Non-pigmented ciliary epithelial cell (primary cell): ENCODE measurements at regions not wholly inside any gene's neighbourhood (a gene's known extent, or its start where the extent isn't known, plus 50 kb on each side); places are given as distances from the start of the nearest gene placed in this dataset.

Experiments
- DNase-seq: peaks from one replicate; pipeline ENCODE4 v3.0.0-alpha.2; 2010; ENCODE audit warnings: low read depth

DNA sequence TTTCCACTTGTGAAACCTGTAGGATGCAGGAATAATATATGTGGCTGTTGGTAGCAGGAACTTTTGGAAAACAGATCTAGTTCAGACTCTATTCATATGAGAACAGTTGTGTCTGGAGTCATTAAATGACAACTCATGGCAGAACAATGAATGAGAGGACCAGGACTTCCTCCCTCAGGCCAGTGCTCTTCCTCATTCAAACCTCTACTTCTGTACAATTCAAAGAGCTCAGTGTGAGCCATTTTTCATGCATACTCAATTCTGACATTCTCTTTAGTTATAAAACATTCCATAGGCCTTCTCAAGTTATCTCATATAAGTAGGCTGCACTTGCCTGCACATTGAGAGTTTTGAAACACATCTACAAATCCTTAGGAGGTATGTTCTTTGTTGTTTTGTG, 1526.6 kb upstream of the FLRT2 start:
- DNase-seq, result no peak

DNA sequence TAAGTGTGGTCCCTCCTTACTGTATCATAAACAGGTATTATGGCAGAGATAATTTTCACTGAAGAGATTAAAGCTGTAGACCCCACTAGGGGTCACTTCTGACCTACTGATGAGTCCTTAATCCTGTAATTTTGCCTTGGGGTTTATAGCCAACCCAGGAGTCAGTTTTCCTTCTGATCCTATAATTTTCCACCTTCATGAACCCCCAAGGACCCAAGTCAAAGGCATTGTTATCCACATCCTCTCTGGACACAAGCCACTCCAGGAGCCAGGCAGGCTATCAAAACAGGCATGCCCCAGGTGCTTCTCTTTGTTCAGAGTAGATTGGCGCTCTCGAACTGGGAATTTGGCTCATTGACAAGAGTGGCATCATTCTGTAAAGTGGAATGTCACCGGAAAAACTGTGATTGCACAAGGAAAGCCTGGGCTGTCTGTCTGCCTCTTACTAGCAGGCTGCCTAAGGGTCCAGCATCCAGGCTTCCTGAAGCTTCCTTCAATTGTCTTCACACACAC, 1523.2 kb upstream of the FLRT2 start:
- no peak for DNase-seq

DNA sequence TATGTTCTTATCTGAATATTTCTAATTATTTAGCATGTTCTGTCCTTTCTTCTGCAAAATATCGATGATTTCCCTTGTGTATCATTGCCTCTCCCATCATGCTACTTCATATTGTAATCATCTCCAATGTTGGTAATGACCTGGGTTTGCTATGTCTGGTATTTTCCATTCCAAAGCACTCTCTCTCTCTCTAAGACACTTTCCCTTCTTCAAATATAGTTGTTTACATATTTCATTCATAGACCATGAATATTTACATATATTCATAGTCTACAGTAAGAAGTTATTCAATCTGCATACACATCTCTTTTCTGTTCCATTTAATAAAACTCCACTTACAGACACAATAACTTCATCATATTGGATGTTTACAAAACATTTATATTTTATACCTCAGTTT, 1516.5 kb upstream of the FLRT2 start:
- DNase-seq, result no peak

DNA sequence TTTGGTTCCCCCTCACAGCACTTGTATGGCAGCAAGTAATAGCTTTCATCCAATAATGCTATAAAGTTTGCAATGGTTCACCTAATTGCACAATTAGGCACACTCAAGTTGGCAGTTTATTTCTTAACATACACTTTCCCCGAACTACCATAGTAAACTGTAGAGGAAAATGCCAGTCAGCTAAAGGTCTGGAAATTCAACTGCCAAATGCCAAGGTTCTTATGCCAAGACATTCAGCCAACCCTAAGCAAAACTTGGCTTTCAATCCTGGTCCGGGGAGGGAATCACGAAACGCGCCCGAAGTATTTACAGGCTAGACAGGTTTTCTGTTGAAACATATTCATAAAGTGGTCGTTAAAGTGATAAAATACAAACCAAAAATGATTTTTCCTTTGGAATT, 1512.4 kb upstream of the FLRT2 start:
- DNase-seq, result no peak

DNA sequence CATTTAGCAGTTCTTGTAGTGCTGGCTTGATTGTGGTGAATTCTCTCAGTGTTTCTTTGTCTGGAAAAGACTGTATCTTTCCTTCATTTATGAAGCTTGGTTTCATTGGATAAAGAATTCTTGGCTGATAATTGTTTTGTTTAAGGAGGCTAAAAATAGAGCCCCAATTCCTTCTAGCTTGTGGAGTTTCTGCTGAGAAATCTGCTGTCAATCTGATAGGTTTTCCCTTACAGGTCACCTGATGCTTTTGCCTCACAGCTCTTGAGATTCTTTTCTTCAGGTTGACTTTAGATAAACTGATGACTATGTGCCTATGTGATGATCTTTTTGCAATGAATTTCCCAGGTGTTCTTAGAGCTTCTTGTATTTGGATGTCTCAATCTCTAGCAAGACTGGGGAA, 1508.5 kb upstream of the FLRT2 start:
- no peak for DNase-seq

DNA sequence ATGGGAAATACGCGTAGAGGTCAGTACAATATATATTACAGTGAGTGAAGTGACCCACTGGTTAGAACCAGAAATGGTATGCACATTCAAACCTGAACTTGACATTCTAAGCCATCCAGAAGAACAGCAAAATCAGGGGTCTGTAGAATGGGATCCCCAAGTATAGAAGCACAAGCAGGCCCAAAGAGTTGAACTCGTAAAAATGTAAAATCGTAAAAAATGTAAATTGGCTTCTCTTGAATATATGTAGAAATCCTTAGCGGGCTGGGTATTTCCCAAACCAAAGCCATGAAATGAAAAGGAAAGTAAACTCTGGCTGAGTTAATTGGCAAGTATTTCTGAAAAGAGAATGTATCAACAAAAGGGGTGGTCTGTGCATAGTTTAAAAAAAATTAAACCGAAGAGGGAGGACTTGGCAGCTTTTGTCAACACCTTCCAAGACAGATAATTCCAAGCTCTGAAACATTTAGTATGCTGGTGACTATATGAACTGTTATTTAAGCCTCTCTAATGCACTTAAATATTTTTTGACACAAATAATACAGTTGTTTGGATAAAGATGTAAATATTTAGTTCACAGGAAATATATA, 1505.6 kb upstream of the FLRT2 start:
- no peak for DNase-seq

DNA sequence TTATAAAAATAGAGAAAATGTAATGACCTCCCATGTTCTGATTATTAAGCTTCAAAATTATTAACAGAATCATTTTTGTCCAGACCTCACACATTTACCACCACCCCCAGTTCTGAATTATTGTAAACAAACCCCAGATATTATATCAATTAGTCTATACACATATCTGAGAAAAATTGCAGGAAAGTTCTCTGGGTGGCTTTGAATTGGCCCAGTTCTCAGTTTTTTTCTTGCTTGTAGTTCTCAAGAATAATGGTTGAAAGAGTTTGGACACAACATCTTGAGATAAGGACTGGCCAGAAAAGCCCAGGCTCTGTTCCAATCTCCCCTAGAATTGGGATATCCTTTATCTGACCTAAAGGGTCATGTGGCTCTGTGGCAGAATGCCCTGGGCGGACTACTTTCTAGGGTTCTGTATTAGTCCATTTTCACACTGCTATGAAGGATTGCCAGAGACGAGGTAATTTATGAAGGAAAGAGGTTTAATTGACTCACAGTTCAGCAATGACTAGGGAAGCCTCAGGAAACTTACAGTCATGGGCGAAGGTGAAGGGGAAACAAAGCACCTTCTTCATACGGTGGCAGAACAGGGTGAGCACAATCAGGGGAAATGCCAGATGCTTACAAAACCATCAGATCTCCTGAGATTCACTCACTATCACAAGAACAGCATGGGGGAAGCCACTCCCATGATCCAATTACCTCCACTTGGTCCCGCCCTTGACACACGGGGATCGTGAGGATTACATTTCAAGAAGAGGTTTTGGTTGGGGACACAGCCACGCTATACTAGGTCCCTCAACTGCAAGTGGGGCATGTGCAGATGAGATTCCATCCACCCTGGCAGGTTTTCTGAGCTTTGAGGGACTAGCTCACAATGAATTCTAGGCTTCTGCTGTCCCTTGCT, 1504.6 kb upstream of the FLRT2 start:
- DNase-seq, result no peak

DNA sequence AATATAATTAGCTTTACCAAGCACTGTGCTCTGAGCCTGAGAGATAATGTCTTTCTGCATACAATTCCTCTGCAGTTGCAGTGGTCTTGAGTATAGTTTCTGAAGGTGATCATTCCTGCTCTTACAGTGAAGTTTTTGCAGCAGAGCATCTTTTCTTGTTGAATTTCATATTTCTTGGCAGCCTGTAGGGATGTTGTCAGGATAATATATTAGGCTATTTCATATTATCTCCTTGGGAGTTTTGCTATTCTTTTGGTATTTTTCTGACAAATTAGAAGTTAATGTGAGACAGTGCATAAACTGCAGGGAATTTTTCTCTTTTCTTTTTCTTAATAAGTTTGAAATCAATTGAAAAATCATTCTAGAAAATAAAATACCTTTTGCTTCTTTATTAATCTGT, 1502.6 kb upstream of the FLRT2 start:
- no peak for DNase-seq

DNA sequence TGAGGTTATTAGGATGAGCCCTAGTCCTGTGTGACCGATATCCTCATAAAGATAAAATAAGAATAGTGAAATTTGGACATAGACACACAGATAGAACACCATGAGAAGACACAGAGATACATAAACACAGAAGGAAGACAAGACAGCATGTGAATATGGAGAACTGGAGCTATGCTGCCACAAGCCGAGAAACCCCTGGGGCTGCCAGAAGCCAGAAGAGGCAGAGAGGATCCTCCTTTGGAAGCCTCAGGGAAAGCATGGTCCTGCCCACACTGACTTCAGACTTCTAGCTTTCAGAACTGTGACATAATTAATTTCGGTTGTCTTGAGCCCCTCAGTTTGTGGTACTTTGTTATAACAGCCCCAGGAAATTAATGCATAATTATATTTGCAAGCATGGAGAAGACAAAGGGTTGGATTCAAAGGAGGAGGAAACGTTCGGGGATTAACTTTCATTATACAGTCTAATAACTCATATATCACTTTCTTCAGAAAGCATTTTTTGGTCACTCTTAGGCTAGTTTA, 1501.8 kb upstream of the FLRT2 start:
- DNase-seq, result no peak

DNA sequence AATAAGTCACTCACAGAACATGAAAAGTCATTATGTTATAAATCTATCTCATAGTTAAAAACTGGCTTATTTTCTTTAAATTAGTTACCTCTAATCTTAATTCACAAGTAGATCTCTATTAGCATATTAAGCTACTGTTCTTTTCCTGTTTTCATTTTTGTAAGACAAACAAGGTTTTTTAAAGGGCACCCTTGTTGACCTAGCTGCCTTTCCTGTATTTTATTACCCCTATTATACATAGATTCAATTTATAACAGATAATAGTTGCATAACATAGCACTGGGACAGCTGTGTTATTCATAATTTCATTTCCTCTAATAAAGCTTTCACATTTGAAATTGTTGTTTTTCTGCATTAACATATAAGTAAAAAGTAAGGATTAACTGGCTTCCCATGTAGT, 1500.7 kb upstream of the FLRT2 start:
- no peak for DNase-seq

DNA sequence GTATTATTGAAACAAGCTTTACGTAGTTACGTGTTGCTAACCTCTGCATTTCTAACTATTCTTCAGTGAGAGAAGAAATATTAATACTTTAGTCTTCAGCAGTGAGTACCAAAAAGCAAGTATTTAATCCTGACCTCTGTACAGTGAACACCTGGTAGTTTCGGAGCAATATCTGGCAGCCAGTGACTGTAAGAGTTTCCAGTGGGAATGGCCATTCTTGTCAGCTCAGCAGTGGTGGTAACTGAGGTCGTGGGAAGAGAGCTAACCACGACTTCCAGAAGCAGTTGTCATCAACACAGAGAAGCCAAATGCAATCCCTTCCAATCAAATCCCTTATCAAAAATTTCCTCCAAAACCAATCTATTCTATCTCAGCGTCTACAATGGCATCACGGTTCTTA, 1500.2 kb upstream of the FLRT2 start:
- no peak for DNase-seq

DNA sequence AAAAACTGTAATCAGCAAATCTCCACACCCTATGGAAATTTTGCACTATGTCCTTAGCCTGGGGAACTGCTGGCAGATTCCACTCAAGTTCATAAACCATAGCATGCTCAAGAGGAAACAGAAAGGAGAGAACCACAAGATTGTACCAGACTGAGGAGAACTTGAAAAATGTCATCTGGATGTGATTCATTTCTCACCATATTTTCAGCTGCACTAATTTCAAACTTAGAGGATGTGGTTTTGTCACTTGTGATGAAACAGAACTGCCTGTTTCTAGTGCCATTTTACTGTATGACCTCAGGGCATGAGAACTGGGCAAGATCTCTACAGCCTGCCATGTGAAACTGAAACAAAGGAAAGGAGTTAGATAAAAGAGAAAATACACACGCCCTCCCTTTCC, 1493.1 kb upstream of the FLRT2 start:
- DNase-seq, result peak; percentile 62

DNA sequence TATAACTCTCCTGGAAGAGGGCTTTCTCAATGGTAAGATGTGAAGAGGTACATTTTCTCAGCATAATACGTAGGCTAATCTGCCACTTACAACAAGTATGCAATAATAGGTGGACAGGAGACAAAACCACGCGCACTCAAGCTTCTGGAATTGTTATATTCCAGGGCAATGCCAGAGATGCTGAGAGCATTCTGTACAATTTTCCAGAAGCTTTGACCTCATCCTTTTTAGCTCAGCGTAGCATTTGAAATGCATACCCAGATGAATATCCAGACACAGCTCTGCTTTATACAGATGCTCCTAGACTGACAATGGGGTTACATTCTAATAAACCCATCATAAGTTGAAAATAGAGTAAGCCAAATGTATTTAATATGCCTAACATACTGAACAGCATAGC, 1492.4 kb upstream of the FLRT2 start:
- DNase-seq, result no peak

DNA sequence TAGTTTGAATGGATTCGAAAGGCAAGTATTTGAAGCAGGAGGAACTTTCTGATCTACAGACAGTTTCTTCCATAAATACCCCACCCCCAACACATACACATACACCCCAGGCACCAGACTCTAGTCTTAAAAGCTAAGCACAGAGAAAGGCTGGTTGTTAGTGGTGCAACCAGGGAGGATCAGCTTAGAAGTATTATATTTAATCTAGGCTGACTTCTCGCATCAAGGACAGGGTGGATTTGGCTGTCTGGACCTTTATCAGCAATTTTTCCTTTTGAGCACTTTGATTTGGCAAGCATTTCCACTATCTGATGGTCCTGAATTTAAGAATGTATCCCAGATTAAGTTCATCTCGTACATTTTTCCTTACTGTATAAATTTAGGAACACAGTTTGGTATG, 1489.8 kb upstream of the FLRT2 start:
- DNase-seq, result no peak

DNA sequence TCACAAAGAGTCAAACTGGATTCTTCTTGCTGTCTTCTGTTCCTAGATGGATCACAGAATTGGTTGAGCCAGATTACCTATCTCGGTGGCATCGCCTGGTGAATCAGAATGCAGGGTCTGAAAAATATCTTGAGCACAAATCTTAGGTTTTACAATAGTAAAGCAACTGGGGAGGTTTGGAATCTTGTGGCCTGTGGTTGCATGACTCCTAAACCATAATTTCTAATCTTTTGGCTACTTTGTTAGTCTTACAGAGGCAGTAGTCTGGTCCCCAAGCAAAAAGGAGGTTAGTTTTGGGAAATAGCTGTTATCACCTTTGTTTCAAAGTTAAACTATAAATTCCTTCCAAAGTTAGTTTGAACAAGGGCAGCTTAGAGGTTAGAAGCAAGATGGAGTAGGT, 1488.5 kb upstream of the FLRT2 start:
- peak; percentile 10 for DNase-seq

DNA sequence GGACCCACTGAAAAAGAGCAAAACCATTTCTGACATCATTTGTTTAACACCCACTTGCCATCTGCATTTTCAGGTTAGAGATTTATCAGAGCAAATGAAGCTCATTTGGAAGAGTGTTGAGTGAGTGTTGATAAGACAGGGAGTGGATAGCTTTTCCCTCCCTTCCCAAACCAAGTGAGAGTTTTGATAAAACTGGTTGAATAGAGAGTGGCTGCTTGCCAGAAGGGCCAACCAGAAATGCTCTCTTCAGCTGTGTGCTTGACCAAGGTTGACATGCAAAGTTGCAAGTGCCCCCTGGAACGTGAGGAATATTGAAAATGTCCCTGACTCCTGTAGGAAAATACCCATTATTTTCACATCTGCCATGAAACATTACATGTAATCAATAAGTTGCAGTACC, 1487.0 kb upstream of the FLRT2 start:
- no peak for DNase-seq

DNA sequence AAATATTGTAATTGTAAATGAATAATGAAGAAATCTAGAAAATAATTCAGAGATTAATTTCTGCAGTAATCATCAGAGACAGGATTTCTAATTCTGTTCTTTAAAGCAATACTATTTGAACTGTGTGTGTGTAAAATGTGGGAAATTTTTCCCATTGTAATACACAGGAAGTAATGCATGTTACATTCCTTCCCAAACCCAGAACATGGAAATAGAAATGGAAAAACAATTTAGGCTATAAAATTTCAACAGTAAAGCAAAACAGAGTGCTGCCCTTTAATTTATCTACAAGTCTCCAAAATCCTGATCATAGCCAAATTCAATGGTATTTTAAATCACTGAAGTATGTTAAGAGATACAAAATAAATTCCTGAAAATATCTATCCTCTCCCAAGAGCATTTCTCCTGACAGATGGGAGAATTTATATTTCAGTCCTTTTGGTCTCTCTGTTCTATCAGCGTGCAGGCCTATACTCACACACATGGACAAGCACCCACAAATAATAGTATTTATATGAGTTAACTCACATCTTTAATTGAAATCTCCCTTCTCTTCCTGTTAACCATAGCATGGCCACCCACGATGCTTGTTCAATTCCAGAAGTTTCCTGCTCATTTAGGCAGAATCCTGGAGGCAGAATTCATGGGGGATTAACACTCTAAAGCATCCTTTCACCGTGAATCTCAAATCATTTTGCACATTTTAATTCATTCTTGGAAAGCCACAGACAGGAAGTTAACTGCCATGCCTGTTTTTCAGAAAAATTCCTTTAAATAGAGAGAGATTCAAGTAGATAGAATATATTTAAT, 1465.4 kb upstream of the FLRT2 start:
- no peak for DNase-seq

DNA sequence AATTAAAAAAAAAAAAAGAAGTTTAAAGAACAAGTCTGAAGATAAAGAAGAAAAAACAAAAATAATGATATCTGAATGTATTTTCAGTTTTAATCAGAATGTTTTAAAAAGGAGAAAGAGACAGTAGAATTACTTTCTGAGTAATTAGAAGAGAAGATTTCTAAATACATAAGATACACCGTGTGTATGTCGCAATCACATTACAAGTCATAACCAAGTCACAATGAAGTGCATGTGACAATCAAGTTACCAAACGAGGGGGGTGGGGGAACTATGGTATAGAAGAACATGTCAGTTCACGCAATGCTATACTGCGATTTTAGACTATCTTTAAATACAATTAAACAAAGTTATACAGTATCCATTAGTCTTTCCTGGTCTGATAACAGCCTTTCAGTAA, 1464.1 kb upstream of the FLRT2 start:
- no peak for DNase-seq

DNA sequence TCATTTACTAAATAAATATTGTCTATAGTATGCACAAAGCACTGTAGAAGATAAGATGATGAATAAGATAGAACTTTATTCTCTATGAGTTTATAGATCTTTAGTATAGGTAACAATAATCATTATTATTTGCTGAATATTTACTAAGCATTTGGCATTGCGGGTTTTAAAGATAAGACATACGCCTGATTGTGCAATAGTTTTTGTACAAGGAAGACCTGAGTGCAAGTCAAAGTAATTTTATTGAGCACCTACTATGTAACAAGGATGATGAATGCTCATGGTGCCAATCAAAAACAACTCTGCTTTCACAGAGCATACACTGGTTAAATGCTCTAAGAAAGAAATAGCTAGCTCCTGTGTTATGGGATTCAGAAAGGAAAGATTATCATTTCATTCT, 1461.7 kb upstream of the FLRT2 start:
- no peak for DNase-seq

DNA sequence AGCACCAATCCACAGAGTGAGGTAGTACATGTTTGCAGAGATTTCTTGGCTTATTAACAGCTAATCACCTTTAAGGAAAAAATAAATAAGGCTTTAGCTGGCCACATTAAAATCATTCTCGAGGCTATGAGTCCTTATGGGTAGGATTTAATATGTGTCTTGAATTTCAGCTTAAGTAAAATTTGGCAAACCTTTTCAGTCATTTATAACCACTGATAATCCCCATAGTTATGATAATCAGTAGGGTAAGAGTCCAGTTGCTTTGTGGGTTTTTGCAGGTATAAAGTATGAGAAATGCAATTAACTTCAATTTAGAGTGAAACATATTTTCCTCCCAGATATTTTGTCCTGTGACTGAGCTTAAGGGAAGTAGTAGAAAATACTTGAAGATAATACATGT, 1458.9 kb upstream of the FLRT2 start:
- no peak for DNase-seq

DNA sequence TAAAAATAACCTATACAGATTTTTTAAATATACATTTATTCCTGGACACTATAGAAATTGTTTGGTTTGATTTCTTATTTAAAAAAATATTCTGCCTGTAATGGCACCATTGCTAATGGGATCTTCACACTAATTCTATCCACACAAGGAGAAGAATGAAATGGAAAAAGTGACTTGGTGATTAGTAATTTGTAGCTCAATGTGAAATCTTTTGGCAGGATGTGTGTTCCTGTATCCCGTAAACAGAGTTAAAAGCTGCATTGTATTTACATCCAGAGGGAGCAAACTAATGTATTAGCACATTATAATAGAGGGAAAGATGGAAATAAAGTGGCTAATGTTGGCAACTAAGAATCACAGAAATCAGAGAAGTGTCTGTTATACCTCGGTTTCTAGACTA, 1455.3 kb upstream of the FLRT2 start:
- no peak for DNase-seq

DNA sequence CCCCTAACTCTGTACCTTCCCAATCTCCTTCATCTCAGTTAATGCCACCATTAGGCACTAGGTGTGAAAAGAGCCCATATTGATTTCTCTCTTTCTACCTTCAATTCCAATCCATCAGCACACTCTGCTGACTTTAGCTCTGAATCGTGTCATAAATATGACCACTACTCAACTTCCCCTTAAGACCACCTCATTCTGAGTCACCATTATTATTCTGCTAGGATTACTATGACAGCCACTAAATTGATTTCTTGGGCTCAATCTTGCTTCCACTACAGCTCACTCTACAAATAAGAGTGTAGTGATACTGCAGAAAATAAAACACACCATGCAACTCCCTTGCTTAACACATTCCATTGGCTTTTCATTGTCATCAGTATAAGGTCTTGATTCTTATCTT, 1449.0 kb upstream of the FLRT2 start:
- DNase-seq, result no peak
